GM19455 (cell line): ENCODE measurements at regions not wholly inside any gene's neighbourhood (a gene's known extent, or its start where the extent isn't known, plus 50 kb on each side); places are given as distances from the start of the nearest gene placed in this dataset.

Source experiments
- ATAC-seq: cut with Tn5 transposase; IDR thresholded peaks from one replicate; pipeline ENCODE4 v1.9.1; 2021; ENCODE audit not compliant: unreplicated experiment

- ATAC-seq = no peak
Measured at GRCh38 chr1:239676522-239677273, 290.3 kb downstream of the CHRM3 start.

DNA sequence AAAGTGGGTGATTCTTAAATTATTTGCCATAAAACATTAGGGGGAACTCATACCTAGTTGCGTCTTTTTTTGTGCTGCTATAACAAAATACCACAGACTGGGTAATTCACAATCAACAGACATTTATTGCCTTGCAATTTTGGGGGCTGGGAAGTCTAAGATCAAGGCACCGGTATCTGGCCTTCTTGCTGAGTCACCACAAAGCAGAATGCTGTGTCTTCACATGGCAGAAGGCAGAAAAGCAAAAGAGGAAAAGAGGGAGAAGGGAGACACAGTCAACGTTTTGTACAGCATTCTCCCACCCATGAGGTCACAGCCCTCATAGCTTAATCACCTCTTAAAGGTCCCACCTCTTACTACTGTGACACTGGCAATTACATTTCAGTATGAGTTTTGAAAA is 291.0 kb downstream of the CHRM3 start:
- ATAC-seq = no peak

- no peak for ATAC-seq
Measured at GRCh38 chr1:239678181-239678580, 291.8 kb downstream of the CHRM3 start.

DNA sequence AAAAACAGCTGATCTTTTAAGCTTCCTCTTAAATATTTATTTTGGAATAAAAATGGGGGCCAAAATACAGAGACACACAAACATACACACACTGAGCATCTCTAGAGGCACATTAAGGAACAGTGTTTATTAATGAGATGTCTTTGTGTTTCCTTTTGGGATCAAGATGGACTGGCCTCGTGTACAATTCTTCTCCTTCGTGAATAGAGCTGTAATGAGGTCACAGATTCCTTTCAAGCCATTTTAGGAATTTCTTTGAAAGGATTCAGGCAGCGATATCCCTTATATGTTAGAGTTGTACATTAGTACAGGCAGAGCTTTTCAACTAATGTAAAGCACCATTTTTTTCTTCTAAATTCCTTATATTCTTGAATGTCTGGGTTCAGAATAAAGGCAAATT is 295.7 kb downstream of the CHRM3 start:
- no peak for ATAC-seq

DNA sequence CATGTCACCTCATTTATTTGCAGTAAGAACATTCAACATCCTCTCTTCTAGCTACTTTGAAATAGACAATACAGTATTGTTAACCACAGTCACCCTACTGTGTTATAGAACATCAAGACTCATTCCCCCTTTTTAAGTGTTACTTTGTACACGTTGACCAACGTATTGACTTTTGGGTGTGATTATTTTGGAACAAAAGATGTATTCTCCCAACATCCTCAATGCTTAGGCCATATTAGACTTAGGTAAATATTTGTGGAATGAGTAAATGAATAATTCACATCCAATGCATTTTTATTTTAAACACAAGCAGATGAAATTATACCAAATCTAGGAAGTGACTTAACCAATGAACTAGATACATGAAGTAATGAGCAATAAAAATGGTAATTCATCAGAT is 296.6 kb downstream of the CHRM3 start:
- no peak for ATAC-seq

DNA sequence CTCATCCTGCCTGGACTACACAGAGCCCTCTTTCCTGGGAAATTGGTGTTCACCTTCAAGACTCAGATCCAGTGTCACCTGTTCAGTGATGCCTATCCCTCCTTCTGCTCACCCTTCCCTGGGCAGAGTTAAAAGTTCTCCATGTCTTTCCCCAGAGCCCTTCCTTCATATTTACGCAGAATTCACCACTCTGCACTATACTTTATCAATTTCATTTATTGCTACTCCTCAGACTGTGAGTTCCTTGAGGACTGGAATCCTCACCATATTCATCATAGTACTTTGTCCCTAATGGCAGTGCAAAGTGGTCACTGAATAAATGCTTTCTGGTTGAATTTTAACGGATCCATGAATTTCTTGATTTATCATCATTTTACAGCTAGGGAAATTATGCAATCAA is 300.0 kb downstream of the CHRM3 start:
- no peak for ATAC-seq

GRCh38 chr1:239696317-239696716 is 309.9 kb downstream of the CHRM3 start:
- no peak for ATAC-seq

DNA sequence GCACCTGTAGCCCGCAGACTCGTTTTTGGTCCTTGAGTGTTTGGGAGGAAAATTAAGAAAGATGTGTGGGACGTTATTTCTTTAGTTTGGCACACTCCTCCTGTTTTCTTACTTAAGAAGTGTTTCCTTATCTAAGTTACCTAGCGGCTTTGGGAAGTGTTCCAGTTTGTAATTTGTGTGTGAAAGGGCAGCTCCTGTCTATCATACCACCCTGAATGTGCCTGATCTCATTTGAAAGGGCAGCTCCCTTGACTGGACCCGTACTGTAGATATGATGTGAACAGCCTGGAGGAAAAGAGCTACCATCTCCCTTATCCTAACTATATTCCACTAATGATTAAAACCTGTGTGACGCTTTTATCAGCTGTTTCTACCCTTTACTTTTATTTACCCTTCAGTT is 314.3 kb downstream of the CHRM3 start:
- ATAC-seq = no peak

DNA sequence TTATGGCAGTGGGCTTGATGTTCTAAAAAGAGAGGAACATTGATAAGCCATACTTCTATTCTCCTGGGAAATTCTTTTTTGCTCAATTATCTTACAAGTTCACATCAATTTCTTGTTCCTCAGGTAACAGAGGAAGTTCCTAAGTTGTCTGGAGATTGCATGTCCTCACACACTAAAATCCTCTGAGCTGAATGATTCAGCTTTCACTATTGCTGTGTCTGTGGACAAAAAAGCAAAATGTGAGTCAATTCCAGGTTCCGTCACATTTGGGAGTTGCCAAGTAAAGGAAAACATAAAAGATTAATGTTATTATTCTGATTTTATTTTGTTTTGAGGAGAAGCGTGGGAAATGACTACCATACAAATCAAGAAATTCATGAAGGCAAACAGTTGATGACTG is 316.7 kb downstream of the CHRM3 start:
- ATAC-seq = no peak

DNA sequence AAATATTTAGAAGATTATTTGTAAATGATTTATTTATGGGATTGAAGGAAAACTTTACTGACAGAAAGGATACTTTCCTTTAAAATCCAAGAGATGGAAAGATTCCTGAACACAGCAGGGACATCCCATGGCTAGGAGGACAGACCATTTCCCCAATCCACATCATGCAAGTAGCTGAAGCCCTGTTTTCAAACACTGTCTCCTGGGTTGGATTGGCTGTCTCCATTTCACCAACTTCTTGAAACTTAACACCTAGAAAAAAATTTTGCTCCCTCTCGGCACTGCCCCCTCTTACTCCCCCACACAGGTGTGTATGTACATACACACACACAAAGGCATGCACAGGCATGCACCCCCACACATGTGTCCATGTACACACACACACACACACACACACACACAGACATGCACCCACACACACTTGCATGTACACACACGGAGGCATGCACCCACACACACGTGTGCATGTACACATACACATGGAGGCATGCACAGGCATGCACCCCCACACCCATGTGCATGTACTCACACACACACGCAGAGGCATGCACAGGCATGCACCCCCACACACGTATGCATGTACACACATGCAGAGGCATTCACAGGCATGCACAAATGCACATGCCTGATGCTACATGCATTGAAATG is 320.0 kb downstream of the CHRM3 start:
- ATAC-seq = no peak

DNA sequence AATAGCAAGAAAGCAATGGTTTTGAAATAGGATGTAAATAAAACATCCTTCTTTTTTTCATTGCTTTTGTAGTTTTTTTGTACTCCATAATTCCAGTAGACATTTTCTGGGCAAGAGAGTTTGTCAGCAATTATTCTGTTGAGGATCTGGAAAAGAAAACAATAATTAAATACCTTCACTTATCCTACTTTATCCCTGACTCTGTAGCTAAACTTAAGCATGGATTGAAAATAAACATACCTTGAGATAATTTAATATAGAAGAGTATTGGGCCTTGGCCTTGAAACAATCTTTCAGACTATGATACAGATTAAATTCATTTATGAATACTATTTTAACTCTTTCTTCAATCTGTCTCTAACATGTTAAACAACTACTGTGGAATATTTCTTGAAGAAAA is 321.2 kb downstream of the CHRM3 start:
- no peak for ATAC-seq

GRCh38 chr1:239708622-239709021 is 322.3 kb downstream of the CHRM3 start:
- ATAC-seq = no peak

GRCh38 chr1:239711768-239712167 is 325.4 kb downstream of the CHRM3 start:
- ATAC-seq = no peak

- no peak for ATAC-seq
Measured at GRCh38 chr1:239717097-239717917, 330.9 kb downstream of the CHRM3 start.

- no peak for ATAC-seq
Measured at GRCh38 chr1:239717918-239718184, 331.5 kb downstream of the CHRM3 start.

GRCh38 chr1:239718571-239718970 is 332.2 kb downstream of the CHRM3 start:
- no peak for ATAC-seq

DNA sequence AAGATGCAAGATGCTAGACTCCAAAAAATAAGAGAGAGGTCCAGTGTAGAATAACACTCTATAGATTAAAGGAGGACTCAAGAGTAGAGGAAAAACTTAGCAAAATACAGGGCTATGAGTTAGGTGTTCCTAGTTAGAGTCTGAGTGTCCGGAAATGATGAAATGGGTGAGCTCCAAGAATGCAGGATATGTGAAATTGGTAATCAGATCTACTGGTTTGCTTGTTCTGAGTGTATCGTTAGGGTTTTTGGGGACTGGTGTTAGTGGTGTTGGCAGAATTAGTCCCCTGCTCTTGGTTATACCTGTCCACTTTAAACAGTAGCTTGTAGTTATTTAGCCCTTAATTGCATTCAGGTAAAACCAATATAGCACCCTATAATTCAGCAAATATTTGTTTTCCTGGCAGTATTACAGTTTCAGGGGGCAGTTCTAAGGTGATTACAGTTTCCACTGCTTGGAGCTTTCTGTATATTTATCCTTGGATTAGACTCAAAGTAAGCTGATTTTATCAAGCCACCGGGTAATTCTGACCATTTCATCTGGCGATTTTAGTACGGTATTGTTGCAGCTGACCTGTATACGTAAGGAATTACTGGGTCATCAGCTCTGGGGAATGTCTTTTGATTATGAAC is 332.7 kb downstream of the CHRM3 start:
- ATAC-seq = no peak

- no peak for ATAC-seq
Measured at GRCh38 chr1:239719642-239720258, 333.4 kb downstream of the CHRM3 start.

GRCh38 chr1:239722035-239722434 is 335.7 kb downstream of the CHRM3 start:
- no peak for ATAC-seq

DNA sequence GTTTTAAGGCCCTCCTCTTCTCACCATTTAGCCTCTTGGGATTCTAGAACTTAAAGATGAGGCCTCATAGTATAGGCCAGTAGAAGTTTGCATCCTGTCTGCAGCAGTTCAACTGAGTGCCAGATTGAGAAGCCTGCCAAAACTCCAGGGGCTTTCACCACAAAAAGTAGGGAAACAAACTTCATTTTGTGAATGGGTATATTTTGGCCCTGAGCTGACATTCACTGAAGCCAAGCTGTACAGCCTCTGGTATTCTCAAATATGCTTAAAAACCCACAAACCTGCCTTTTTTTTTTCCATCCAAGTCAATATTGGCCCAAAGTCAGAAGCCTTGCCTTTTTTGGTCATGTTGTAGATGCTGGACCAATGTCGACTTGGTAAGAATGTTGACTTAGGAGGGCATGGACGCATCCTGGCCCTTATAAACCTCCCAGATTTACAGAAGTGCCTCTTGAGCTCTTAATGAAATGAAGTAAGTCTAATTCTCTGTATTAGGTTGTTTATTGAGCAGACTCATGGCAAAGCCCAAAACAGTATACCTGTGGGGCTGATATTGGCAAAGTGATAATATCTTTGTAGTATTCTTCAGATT is 337.5 kb downstream of the CHRM3 start:
- no peak for ATAC-seq

GRCh38 chr1:239725371-239725770 is 339.0 kb downstream of the CHRM3 start:
- ATAC-seq = no peak
